ENCODE measurements at regions not wholly inside any gene's neighbourhood (a gene's known extent, or its start where the extent isn't known, plus 50 kb on each side); places are given as distances from the start of the nearest gene placed in this dataset.
"Not testable (repeated sequence)": the region's sequence is repeated elsewhere in the genome, so short reads cannot be mapped to it uniquely, and the experiment has no call there.

DNA sequence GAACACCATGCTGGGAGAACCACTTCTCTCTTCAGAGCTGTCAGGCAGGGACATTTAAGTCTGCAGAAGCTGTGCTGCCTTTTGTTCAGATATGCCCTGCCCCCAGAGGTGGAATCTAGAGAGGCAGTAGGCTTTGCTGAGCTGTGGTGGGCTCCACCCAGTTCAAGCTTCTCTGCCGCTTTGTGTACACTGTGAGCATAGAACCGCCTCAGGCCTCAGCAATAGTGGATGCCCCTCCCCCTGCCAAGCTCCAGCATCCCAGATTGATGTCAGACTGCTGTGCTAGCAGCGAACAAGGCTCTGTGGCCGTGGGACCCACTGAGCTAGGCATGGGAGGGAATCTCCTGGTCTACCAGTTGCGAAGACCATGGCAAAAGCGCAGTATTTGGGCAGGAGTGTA is 121.6 kb downstream of the NFKBIZ start:
- H3K27ac ChIP-seq (ENCODE audit: low read depth, low read length), result no peak overlapping the region
- no peaks in the 10 kb centered on the region for H3K4me1 ChIP-seq (ENCODE audit: insufficient read depth, low read length)
- H3K9me3 ChIP-seq (ENCODE audit: low read depth, low read length), result no peaks in the 10 kb centered on the region
- TF ChIP-seq, protein P1, sequence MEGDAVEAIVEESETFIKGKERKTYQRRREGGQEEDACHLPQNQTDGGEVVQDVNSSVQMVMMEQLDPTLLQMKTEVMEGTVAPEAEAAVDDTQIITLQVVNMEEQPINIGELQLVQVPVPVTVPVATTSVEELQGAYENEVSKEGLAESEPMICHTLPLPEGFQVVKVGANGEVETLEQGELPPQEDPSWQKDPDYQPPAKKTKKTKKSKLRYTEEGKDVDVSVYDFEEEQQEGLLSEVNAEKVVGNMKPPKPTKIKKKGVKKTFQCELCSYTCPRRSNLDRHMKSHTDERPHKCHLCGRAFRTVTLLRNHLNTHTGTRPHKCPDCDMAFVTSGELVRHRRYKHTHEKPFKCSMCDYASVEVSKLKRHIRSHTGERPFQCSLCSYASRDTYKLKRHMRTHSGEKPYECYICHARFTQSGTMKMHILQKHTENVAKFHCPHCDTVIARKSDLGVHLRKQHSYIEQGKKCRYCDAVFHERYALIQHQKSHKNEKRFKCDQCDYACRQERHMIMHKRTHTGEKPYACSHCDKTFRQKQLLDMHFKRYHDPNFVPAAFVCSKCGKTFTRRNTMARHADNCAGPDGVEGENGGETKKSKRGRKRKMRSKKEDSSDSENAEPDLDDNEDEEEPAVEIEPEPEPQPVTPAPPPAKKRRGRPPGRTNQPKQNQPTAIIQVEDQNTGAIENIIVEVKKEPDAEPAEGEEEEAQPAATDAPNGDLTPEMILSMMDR (IDR thresholded peaks at IDR 0.05; ENCODE audit: extremely low read depth, low read depth, low read length), result no peak
- H3K4me2 ChIP-seq (ENCODE audit: insufficient read depth, low read length), result no peak overlapping the region
- no peak overlapping the region for H2AFZ ChIP-seq (ENCODE audit: low read length)
- H3K4me3 ChIP-seq (ENCODE audit: insufficient read depth, low read length), result no peak overlapping the region
- no peaks in the 10 kb centered on the region for H3K36me3 ChIP-seq (ENCODE audit: insufficient read depth, low read length)
- H4K20me1 ChIP-seq (ENCODE audit: insufficient read depth, low read length), result no peaks in the 10 kb centered on the region
- no peak for DNase-seq (ENCODE audit: insufficient read length, low spot score, missing footprints)
- H3K27me3 ChIP-seq (ENCODE audit: insufficient read depth, low read length), result no peaks in the 10 kb centered on the region
- no peaks in the 10 kb centered on the region for H3K79me2 ChIP-seq (ENCODE audit: insufficient read depth, low read length)

DNA sequence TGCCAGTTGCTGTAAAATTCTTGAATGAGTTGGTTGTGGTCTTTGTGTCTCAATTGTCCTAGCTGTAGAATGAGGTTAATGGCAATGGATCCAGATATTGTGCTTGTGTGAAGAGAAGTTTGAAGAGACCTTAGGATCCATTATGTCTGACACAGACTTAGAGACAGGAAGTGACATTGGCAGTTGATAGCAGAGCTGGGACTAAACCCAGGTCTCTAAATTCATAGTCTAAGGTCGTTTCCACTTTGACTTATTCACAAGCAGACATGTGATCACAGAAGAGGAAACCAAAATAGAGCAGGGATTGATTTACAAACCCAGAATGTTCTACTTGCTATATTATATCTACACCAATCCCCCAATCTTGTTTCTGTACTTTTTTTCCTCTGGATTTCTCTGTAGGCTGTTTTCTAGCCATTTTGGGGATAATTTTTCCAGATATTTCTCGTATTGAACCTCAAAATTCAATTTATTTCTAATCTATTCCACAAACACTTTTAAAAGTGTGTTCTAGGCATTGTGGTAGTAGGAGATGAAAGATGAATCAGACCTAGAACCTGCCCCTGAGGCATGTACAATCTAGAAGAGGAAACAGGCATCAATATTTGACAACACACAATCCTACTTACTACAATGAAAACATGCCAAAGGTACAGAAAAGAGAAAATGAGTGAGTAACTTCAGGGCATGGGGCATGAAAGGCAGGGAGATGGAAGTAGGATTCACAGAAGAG is 123.3 kb downstream of the NFKBIZ start:
- H3K4me2 ChIP-seq (ENCODE audit: insufficient read depth, low read length), result no peak overlapping the region
- H2AFZ ChIP-seq (ENCODE audit: low read length), result no peak overlapping the region
- H3K4me1 ChIP-seq (ENCODE audit: insufficient read depth, low read length), result no peaks in the 10 kb centered on the region
- H3K36me3 ChIP-seq (ENCODE audit: insufficient read depth, low read length), result no peaks in the 10 kb centered on the region
- TF ChIP-seq, protein P1 (IDR thresholded peaks at IDR 0.05; ENCODE audit: extremely low read depth, low read depth, low read length), result no peak
- H3K9me3 ChIP-seq (ENCODE audit: low read depth, low read length), result no peaks in the 10 kb centered on the region
- H3K4me3 ChIP-seq (ENCODE audit: insufficient read depth, low read length), result no peak overlapping the region
- DNase-seq (ENCODE audit: insufficient read length, low spot score, missing footprints), result no peak
- no peaks in the 10 kb centered on the region for H3K79me2 ChIP-seq (ENCODE audit: insufficient read depth, low read length)
- no peak overlapping the region for H3K27ac ChIP-seq (ENCODE audit: low read depth, low read length)
- H4K20me1 ChIP-seq (ENCODE audit: insufficient read depth, low read length), result no peaks in the 10 kb centered on the region
- no peaks in the 10 kb centered on the region for H3K27me3 ChIP-seq (ENCODE audit: insufficient read depth, low read length)

- no peak overlapping the region for H3K4me3 ChIP-seq (ENCODE audit: insufficient read depth, low read length)
- TF ChIP-seq, protein P1 (IDR thresholded peaks at IDR 0.05; ENCODE audit: extremely low read depth, low read depth, low read length), result no peak
- DNase-seq (ENCODE audit: insufficient read length, low spot score, missing footprints), result no peak
- H3K27ac ChIP-seq (ENCODE audit: low read depth, low read length), result no peak overlapping the region
- H3K4me1 ChIP-seq (ENCODE audit: insufficient read depth, low read length), result no peaks in the 10 kb centered on the region
- H3K4me2 ChIP-seq (ENCODE audit: insufficient read depth, low read length), result no peak overlapping the region
- no peaks in the 10 kb centered on the region for H4K20me1 ChIP-seq (ENCODE audit: insufficient read depth, low read length)
- H3K79me2 ChIP-seq (ENCODE audit: insufficient read depth, low read length), result no peaks in the 10 kb centered on the region
- no peaks in the 10 kb centered on the region for H3K9me3 ChIP-seq (ENCODE audit: low read depth, low read length)
- no peaks in the 10 kb centered on the region for H3K36me3 ChIP-seq (ENCODE audit: insufficient read depth, low read length)
- H3K27me3 ChIP-seq (ENCODE audit: insufficient read depth, low read length), result no peaks in the 10 kb centered on the region
- no peak overlapping the region for H2AFZ ChIP-seq (ENCODE audit: low read length)
These were observed 123.8 kb downstream of the NFKBIZ start for GRCh38 chr3:101973163-101973505.

DNA sequence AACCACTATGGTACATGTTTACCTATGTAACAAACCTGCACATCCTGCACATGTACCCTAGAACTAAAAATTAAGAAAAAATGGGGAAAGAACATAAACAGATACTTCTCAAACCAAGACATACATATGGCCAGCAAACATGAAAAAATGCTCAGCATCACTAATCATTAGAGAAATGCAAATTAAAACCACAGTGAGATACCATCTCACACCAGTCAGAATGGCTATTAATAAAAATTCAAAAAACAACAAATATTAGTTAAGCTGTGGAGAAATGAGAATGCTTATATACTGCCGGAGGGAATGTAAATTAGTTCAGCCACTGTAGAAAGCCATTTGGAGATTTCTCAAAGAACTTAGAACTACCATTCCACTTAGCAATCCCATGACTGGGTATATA is 126.1 kb downstream of the NFKBIZ start:
- H3K4me3 ChIP-seq (ENCODE audit: insufficient read depth, low read length); H3K9me3 ChIP-seq (ENCODE audit: low read depth, low read length); H3K27me3 ChIP-seq (ENCODE audit: insufficient read depth, low read length); H3K4me2 ChIP-seq (ENCODE audit: insufficient read depth, low read length); H3K79me2 ChIP-seq (ENCODE audit: insufficient read depth, low read length); H2AFZ ChIP-seq (ENCODE audit: low read length); H4K20me1 ChIP-seq (ENCODE audit: insufficient read depth, low read length); H3K4me1 ChIP-seq (ENCODE audit: insufficient read depth, low read length); H3K27ac ChIP-seq (ENCODE audit: low read depth, low read length); H3K36me3 ChIP-seq (ENCODE audit: insufficient read depth, low read length); DNase-seq (ENCODE audit: insufficient read length, low spot score, missing footprints): not testable (repeated sequence)
